Nephron progenitor cell (in vitro differentiated cells): ENCODE measurements at regions not wholly inside any gene's neighbourhood (a gene's known extent, or its start where the extent isn't known, plus 50 kb on each side); places are given as distances from the start of the nearest gene placed in this dataset.

Source experiments
- DNase-seq: peaks from one replicate; pipeline ENCODE4 v3.0.0; 2021
- H3K27ac Mint-ChIP-seq: 2 replicates; pipeline ENCODE4 v1.8.0; 2021; ENCODE audit warnings: mild to moderate bottlenecking, moderate library complexity, mixed read lengths
- H3K27me3 Mint-ChIP-seq: 2 replicates; pipeline ENCODE4 v1.8.0; 2021; ENCODE audit warnings: mild to moderate bottlenecking, low read depth, mixed read lengths; ENCODE audit not compliant: poor library complexity
- H3K36me3 Mint-ChIP-seq: 2 replicates; pipeline ENCODE4 v1.8.0; 2021; ENCODE audit warnings: low read depth, mixed read lengths
- H3K4me1 Mint-ChIP-seq: 2 replicates; pipeline ENCODE4 v1.8.0; 2021; ENCODE audit warnings: mixed read lengths
- H3K4me3 Mint-ChIP-seq: 2 replicates; pipeline ENCODE4 v1.8.0; 2021; ENCODE audit warnings: mild to moderate bottlenecking, moderate library complexity, mixed read lengths
- H3K9me3 Mint-ChIP-seq: 2 replicates; pipeline ENCODE4 v1.8.0; 2021; ENCODE audit warnings: mild to moderate bottlenecking, moderate library complexity, mixed read lengths
- CTCF ChIP-seq: fragments of 200-600 bp; sonication (generic); IDR thresholded peaks from 2 replicates; pipeline ENCODE4 v1.5.0; 2021; ENCODE audit warnings: antibody characterized with exemption

- no peak for DNase-seq
- Mint-ChIP-seq H3K9me3 (peaks cover 3% of the 10 kb centered on the region), H3K36me3 (no peaks in the 10 kb centered on the region), H3K27me3 (no peaks in the 10 kb centered on the region), H3K27ac (no peak overlapping the region), H3K4me3 (no peak overlapping the region), H3K4me1 (no peaks in the 10 kb centered on the region)
- no peak for TF ChIP-seq CTCF
These were observed 426.5 kb downstream of the TMX3 start for GRCh38 chr18:68288408-68288807.

- Mint-ChIP-seq H3K4me1 (no peaks in the 10 kb centered on the region), H3K4me3 (no peak overlapping the region), H3K9me3 (no peaks in the 10 kb centered on the region), H3K27ac (no peak overlapping the region), H3K36me3 (no peaks in the 10 kb centered on the region), H3K27me3 (no peaks in the 10 kb centered on the region)
- TF ChIP-seq CTCF = no peak
- DNase-seq = no peak
These were observed 430.6 kb downstream of the TMX3 start for GRCh38 chr18:68284236-68284780.

- no peak overlapping the region for H3K27ac Mint-ChIP-seq
- no peak overlapping the region for H3K4me3 Mint-ChIP-seq
- DNase-seq = no peak
- no peaks in the 10 kb centered on the region for H3K27me3 Mint-ChIP-seq
- no peak for TF ChIP-seq CTCF
- no peaks in the 10 kb centered on the region for H3K4me1 Mint-ChIP-seq
- H3K36me3 Mint-ChIP-seq = no peaks in the 10 kb centered on the region
- H3K9me3 Mint-ChIP-seq = no peaks in the 10 kb centered on the region
These were observed 431.1 kb downstream of the TMX3 start for GRCh38 chr18:68283834-68284233.

GRCh38 chr18:68282232-68282631, 432.7 kb downstream of the TMX3 start:
- Mint-ChIP-seq H3K4me1 (no peaks in the 10 kb centered on the region), H3K27ac (no peak overlapping the region), H3K36me3 (no peaks in the 10 kb centered on the region), H3K4me3 (no peak overlapping the region), H3K27me3 (no peaks in the 10 kb centered on the region), H3K9me3 (no peaks in the 10 kb centered on the region)
- DNase-seq = no peak
- no peak for TF ChIP-seq CTCF

GRCh38 chr18:68275616-68276015, 439.3 kb downstream of the TMX3 start:
- no peak overlapping the region for H3K4me3 Mint-ChIP-seq
- H3K4me1 Mint-ChIP-seq = no peaks in the 10 kb centered on the region
- no peak for TF ChIP-seq CTCF
- no peaks in the 10 kb centered on the region for H3K9me3 Mint-ChIP-seq
- no peaks in the 10 kb centered on the region for H3K27me3 Mint-ChIP-seq
- no peak overlapping the region for H3K27ac Mint-ChIP-seq
- no peaks in the 10 kb centered on the region for H3K36me3 Mint-ChIP-seq
- no peak for DNase-seq

GRCh38 chr18:68270017-68270416, 444.9 kb downstream of the TMX3 start:
- TF ChIP-seq CTCF = no peak
- Mint-ChIP-seq H3K27me3 (no peaks in the 10 kb centered on the region), H3K27ac (no peak overlapping the region), H3K4me3 (no peak overlapping the region), H3K4me1 (no peaks in the 10 kb centered on the region), H3K36me3 (no peaks in the 10 kb centered on the region), H3K9me3 (no peaks in the 10 kb centered on the region)
- no peak for DNase-seq
